ENCODE measurements at regions not wholly inside any gene's neighbourhood (a gene's known extent, or its start where the extent isn't known, plus 50 kb on each side); places are given as distances from the start of the nearest gene placed in this dataset.

GRCh38 chr1:208298593-208299269 is 54.5 kb upstream of the PLXNA2 start:
- DNase-seq (ENCODE audit: low spot score), result no peak

- no peak for DNase-seq (ENCODE audit: low spot score)
Observed at GRCh38 chr1:208300084-208300770, 56.0 kb upstream of the PLXNA2 start.

GRCh38 chr1:208302699-208303238 is 58.6 kb upstream of the PLXNA2 start:
- DNase-seq (ENCODE audit: low spot score), result no peak

- DNase-seq (ENCODE audit: low spot score), result no peak
Observed at GRCh38 chr1:208303743-208304712, 59.8 kb upstream of the PLXNA2 start.

- no peak for DNase-seq (ENCODE audit: low spot score)
Observed at GRCh38 chr1:208308221-208308620, 64.0 kb upstream of the PLXNA2 start.

- DNase-seq (ENCODE audit: low spot score), result no peak
Observed at GRCh38 chr1:208309771-208310170, 65.6 kb upstream of the PLXNA2 start.

GRCh38 chr1:208312706-208313105 is 68.5 kb upstream of the PLXNA2 start:
- no peak for DNase-seq (ENCODE audit: low spot score)

GRCh38 chr1:208314431-208314830 is 70.2 kb upstream of the PLXNA2 start:
- no peak for DNase-seq (ENCODE audit: low spot score)

GRCh38 chr1:208318150-208318734 is 74.1 kb upstream of the PLXNA2 start:
- DNase-seq (ENCODE audit: low spot score), result peak; percentile 6

- DNase-seq (ENCODE audit: low spot score), result no peak
Observed at GRCh38 chr1:208324005-208324404, 79.8 kb upstream of the PLXNA2 start.

- no peak for DNase-seq (ENCODE audit: low spot score)
Observed at GRCh38 chr1:208326033-208326432, 81.8 kb upstream of the PLXNA2 start.

GRCh38 chr1:208329300-208329699 is 85.1 kb upstream of the PLXNA2 start:
- DNase-seq (ENCODE audit: low spot score), result no peak

GRCh38 chr1:208332036-208332773 is 88.0 kb upstream of the PLXNA2 start:
- no peak for DNase-seq (ENCODE audit: low spot score)

GRCh38 chr1:208332774-208333126 is 88.6 kb upstream of the PLXNA2 start:
- no peak for DNase-seq (ENCODE audit: low spot score)

- no peak for DNase-seq (ENCODE audit: low spot score)
Observed at GRCh38 chr1:208333676-208334075, 89.5 kb upstream of the PLXNA2 start.

- no peak for DNase-seq (ENCODE audit: low spot score)
Observed at GRCh38 chr1:208335371-208336136, 91.4 kb upstream of the PLXNA2 start.

GRCh38 chr1:208336137-208336518 is 91.9 kb upstream of the PLXNA2 start:
- no peak for DNase-seq (ENCODE audit: low spot score)

- no peak for DNase-seq (ENCODE audit: low spot score)
Observed at GRCh38 chr1:208339911-208340310, 95.7 kb upstream of the PLXNA2 start.

- DNase-seq (ENCODE audit: low spot score), result no peak
Observed at GRCh38 chr1:208343226-208343625, 99.0 kb upstream of the PLXNA2 start.

- DNase-seq (ENCODE audit: low spot score), result no peak
Observed at GRCh38 chr1:208344202-208344857, 100.1 kb upstream of the PLXNA2 start.
